NCI-H69 (cell line): ENCODE measurements at regions not wholly inside any gene's neighbourhood (a gene's known extent, or its start where the extent isn't known, plus 50 kb on each side); places are given as distances from the start of the nearest gene placed in this dataset.
"Not testable (repeated sequence)": the region's sequence is repeated elsewhere in the genome, so short reads cannot be mapped to it uniquely, and the experiment has no call there.

ENCODE experiments used
- DNase-seq: peaks from one replicate; lab custom pipeline; 2025; lab: John Stamatoyannopoulos, UW

- DNase-seq = no peak
Measured at GRCh38 chr6:167208819-167209576, 51.2 kb upstream of the GPR31 start.

GRCh38 chr6:167209577-167209975 is 51.8 kb upstream of the GPR31 start:
- DNase-seq = no peak

- DNase-seq = no peak
Measured at GRCh38 chr6:167210375-167211294, 52.9 kb upstream of the GPR31 start.

GRCh38 chr6:167211295-167211648 is 53.5 kb upstream of the GPR31 start:
- DNase-seq = no peak

- no peak for DNase-seq
Measured at GRCh38 chr6:167211881-167212712, 54.3 kb upstream of the GPR31 start.

GRCh38 chr6:167212713-167213005 is 54.9 kb upstream of the GPR31 start:
- DNase-seq = no peak

GRCh38 chr6:167214206-167214605 is 56.4 kb upstream of the GPR31 start:
- no peak for DNase-seq

- not testable (repeated sequence) for DNase-seq
Measured at GRCh38 chr6:167215429-167216250, 57.9 kb upstream of the GPR31 start.

- DNase-seq = not testable (repeated sequence)
Measured at GRCh38 chr6:167216390-167217050, 58.7 kb upstream of the GPR31 start.

GRCh38 chr6:167217073-167217472 is 59.3 kb upstream of the GPR31 start:
- DNase-seq = not testable (repeated sequence)

GRCh38 chr6:167217951-167218759 is 60.4 kb upstream of the GPR31 start:
- peak; percentile 43 for DNase-seq

- DNase-seq = not testable (repeated sequence)
Measured at GRCh38 chr6:167219079-167219478, 61.3 kb upstream of the GPR31 start.

GRCh38 chr6:167219967-167220512 is 62.3 kb upstream of the GPR31 start:
- no peak for DNase-seq

- peak; percentile 9 for DNase-seq
Measured at GRCh38 chr6:167221400-167222201, 63.8 kb upstream of the GPR31 start.

- peak; percentile 15 for DNase-seq
Measured at GRCh38 chr6:167225566-167226382, 65.3 kb upstream of the UNC93A start.

GRCh38 chr6:167226383-167226685 is 64.8 kb upstream of the UNC93A start:
- no peak for DNase-seq

- DNase-seq = no peak
Measured at GRCh38 chr6:167226791-167227190, 64.3 kb upstream of the UNC93A start.

- DNase-seq = no peak
Measured at GRCh38 chr6:167227984-167228383, 63.1 kb upstream of the UNC93A start.
